Breast epithelium (tissue), 3 donors: ENCODE measurements at regions not wholly inside any gene's neighbourhood (a gene's known extent, or its start where the extent isn't known, plus 50 kb on each side); places are given as distances from the start of the nearest gene placed in this dataset.

Experiments used
- POLR2A ChIP-seq: fragments of 450-650 bp; IDR thresholded peaks from one replicate; pipeline ENCODE4 v1.6.1; 2016; ENCODE audit warnings: antibody characterized with exemption, mild to moderate bottlenecking, moderate library complexity
- POLR2AphosphoS5 ChIP-seq, 3 donors: sonication (generic); formaldehyde crosslinking; IDR thresholded peaks; one replicate each; pipeline ENCODE4 v1.6.1; 2017; ENCODE audit warnings: antibody characterized with exemption in 3 of 3
- TF ChIP-seq, protein P1 (sequence below), 3 donors: fragments of 450-650 bp; IDR thresholded peaks; one replicate each; pipeline ENCODE4 v1.5.1; 2016 to 2017; ENCODE audit warnings: antibody characterized with exemption in 3 of 3, mild to moderate bottlenecking in 3 of 3, moderate library complexity in 3 of 3

DNA sequence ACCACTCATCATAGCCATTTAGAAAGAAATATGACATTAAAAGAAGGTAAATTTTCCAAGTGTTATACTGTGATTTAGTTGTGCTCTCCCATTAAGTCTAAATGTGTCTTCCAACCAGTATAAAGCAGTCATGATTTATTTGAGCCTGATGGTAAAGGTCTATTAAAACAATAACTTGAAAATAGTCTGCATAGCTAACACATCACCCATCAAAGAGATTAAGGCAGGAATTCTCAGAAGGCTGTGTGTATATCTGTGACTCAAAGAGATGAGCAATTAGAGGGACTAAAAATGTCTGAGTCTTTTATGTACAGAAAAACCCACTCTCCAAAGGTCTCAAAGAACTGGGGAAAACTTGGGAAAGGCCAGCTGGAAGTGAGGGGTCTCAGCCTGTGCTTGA lies 70.3 kb upstream of the IQCM start:
- TF ChIP-seq, protein P1, sequence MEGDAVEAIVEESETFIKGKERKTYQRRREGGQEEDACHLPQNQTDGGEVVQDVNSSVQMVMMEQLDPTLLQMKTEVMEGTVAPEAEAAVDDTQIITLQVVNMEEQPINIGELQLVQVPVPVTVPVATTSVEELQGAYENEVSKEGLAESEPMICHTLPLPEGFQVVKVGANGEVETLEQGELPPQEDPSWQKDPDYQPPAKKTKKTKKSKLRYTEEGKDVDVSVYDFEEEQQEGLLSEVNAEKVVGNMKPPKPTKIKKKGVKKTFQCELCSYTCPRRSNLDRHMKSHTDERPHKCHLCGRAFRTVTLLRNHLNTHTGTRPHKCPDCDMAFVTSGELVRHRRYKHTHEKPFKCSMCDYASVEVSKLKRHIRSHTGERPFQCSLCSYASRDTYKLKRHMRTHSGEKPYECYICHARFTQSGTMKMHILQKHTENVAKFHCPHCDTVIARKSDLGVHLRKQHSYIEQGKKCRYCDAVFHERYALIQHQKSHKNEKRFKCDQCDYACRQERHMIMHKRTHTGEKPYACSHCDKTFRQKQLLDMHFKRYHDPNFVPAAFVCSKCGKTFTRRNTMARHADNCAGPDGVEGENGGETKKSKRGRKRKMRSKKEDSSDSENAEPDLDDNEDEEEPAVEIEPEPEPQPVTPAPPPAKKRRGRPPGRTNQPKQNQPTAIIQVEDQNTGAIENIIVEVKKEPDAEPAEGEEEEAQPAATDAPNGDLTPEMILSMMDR (IDR thresholded peaks at IDR 0.05) = no peak
- TF ChIP-seq POLR2A = no peak
- TF ChIP-seq POLR2AphosphoS5 (IDR thresholded peaks at IDR 0.05) = no peak
